PFSK-1 (cell line): ENCODE measurements at regions not wholly inside any gene's neighbourhood (a gene's known extent, or its start where the extent isn't known, plus 50 kb on each side); places are given as distances from the start of the nearest gene placed in this dataset.

Source experiments
- FOXP2 ChIP-seq: optimal IDR thresholded peaks from 2 replicates; pipeline ENCODE3; 2011; ENCODE audit warnings: borderline replicate concordance, control low read depth, inconsistent platforms; ENCODE audit not compliant: insufficient read depth; ENCODE audit errors: extremely low read length, extremely low read depth
- POLR2AphosphoS5 ChIP-seq: IDR thresholded peaks from 2 replicates; pipeline ENCODE4 v1.6.1; 2012; ENCODE audit warnings: low read depth, mild to moderate bottlenecking, control low read depth, low read length, moderate library complexity
- REST ChIP-seq, 2 experiments: IDR thresholded peaks; 2 replicates each; pipeline versions ENCODE4 v1.6.1 to v1.8.0; 2011 to 2012; ENCODE audit warnings: low read depth in 2 of 2, low read length in 2 of 2, control low read depth in 1 of 2, inconsistent platforms in 1 of 2, mild to moderate bottlenecking in 1 of 2, moderate library complexity in 1 of 2; ENCODE audit not compliant: insufficient read depth in 1 of 2
- SIN3A ChIP-seq: IDR thresholded peaks from 2 replicates; pipeline ENCODE4 v1.6.1; 2012; ENCODE audit warnings: mild to moderate bottlenecking, low read length, moderate library complexity, borderline replicate concordance; ENCODE audit not compliant: insufficient read depth
- TAF1 ChIP-seq: IDR thresholded peaks from 2 replicates; pipeline ENCODE4 v1.6.1; 2012; ENCODE audit warnings: low read length, control low read depth, borderline replicate concordance; ENCODE audit not compliant: insufficient read depth

GRCh38 chr6:146974351-146974750, 229.9 kb upstream of the STXBP5 start:
- TF ChIP-seq REST (IDR thresholded peaks at IDR 0.05; ENCODE audit: insufficient read depth in 1 of 2, low read depth in 2 of 2, low read length in 2 of 2) (no peak), TAF1 (no peak), SIN3A (no peak), POLR2AphosphoS5 (no peak), FOXP2 (no peak)
